H9 (cell line): ENCODE measurements at regions not wholly inside any gene's neighbourhood (a gene's known extent, or its start where the extent isn't known, plus 50 kb on each side); places are given as distances from the start of the nearest gene placed in this dataset.

Experiments used
- DNase-seq: peaks from one replicate; pipeline ENCODE4 v3.0.0-alpha.2; 2017
- H2AFZ ChIP-seq: one replicate; pipeline ENCODE4 v1.6.1; 2013; ENCODE audit warnings: mild to moderate bottlenecking, low read length, control low read depth, moderate library complexity
- H2AK5ac ChIP-seq: 2 replicates; pipeline ENCODE4 v1.6.1; 2013; ENCODE audit warnings: low read length, control low read depth, mixed read lengths; ENCODE audit not compliant: insufficient read length
- H2BK120ac ChIP-seq: one replicate; pipeline ENCODE4 v1.6.1; 2013; ENCODE audit warnings: low read depth, mild to moderate bottlenecking, low read length, control low read depth, inconsistent platforms; ENCODE audit not compliant: poor library complexity, severe bottlenecking
- H2BK12ac ChIP-seq: 2 replicates; pipeline ENCODE4 v1.6.1; 2013; ENCODE audit warnings: low read length, control low read depth, mixed read lengths, low read depth; ENCODE audit not compliant: insufficient read length
- H2BK15ac ChIP-seq: 2 replicates; pipeline ENCODE4 v1.6.1; 2013; ENCODE audit warnings: low read depth, low read length, control low read depth
- H2BK20ac ChIP-seq: one replicate; pipeline ENCODE4 v1.6.1; 2013; ENCODE audit warnings: low read depth, mild to moderate bottlenecking, low read length, control low read depth, inconsistent platforms; ENCODE audit not compliant: poor library complexity, severe bottlenecking
- H2BK5ac ChIP-seq: 2 replicates; pipeline ENCODE4 v1.6.1; 2013; ENCODE audit warnings: low read length, control low read depth, mixed read lengths; ENCODE audit not compliant: insufficient read length
- H3K14ac ChIP-seq: 2 replicates; pipeline ENCODE4 v1.6.1; 2013; ENCODE audit warnings: low read length, control low read depth; ENCODE audit not compliant: insufficient read depth
- H3K18ac ChIP-seq: 2 replicates; pipeline ENCODE4 v1.6.1; 2013; ENCODE audit warnings: low read depth, mild to moderate bottlenecking, mixed read lengths, low read length, control low read depth; ENCODE audit not compliant: insufficient read length
- H3K23ac ChIP-seq: 2 replicates; pipeline ENCODE4 v1.6.1; 2013; ENCODE audit warnings: low read length, control low read depth, mixed read lengths, low read depth; ENCODE audit not compliant: insufficient read length
- H3K23me2 ChIP-seq: 2 replicates; pipeline ENCODE4 v1.6.1; 2013; ENCODE audit warnings: low read depth, mild to moderate bottlenecking, mixed read lengths, low read length, control low read depth; ENCODE audit not compliant: insufficient read length, poor library complexity, severe bottlenecking
- H3K27ac ChIP-seq: 2 replicates; pipeline ENCODE4 v1.5.1; 2013; ENCODE audit warnings: low read length, control low read depth, mixed read lengths, low read depth; ENCODE audit not compliant: insufficient read length
- H3K27me3 ChIP-seq: 2 replicates; pipeline ENCODE4 v1.6.1; 2013; ENCODE audit warnings: low read length, control low read depth, inconsistent platforms; ENCODE audit not compliant: insufficient read depth
- H3K4ac ChIP-seq: 2 replicates; pipeline ENCODE4 v1.6.1; 2013; ENCODE audit warnings: low read depth, mild to moderate bottlenecking, control low read depth, inconsistent platforms, low read length, moderate library complexity
- H3K4me1 ChIP-seq: 2 replicates; pipeline ENCODE4 v1.6.1; 2013; ENCODE audit warnings: low read length, control low read depth, inconsistent platforms; ENCODE audit not compliant: insufficient read depth
- H3K4me2 ChIP-seq: 2 replicates; pipeline ENCODE4 v1.6.1; 2013; ENCODE audit warnings: low read length, control low read depth, mixed read lengths; ENCODE audit not compliant: insufficient read length, insufficient read depth
- H3K56ac ChIP-seq: 2 replicates; pipeline ENCODE4 v1.6.1; 2013; ENCODE audit warnings: low read depth, mild to moderate bottlenecking, mixed read lengths, low read length, control low read depth; ENCODE audit not compliant: insufficient read length
- H3K79me1 ChIP-seq: 2 replicates; pipeline ENCODE4 v1.6.1; 2013; ENCODE audit warnings: low read depth, mild to moderate bottlenecking, moderate library complexity, low read length, control low read depth, inconsistent platforms; ENCODE audit not compliant: insufficient read depth, poor library complexity, severe bottlenecking
- H3K79me2 ChIP-seq: 2 replicates; pipeline ENCODE4 v1.6.1; 2013; ENCODE audit warnings: low read length, control low read depth, inconsistent platforms; ENCODE audit not compliant: insufficient read depth
- H3K9ac ChIP-seq: 2 replicates; pipeline ENCODE4 v1.6.1; 2013; ENCODE audit warnings: low read length, control low read depth, mixed read lengths; ENCODE audit not compliant: insufficient read length; ENCODE audit errors: extremely low read depth
- H3K9me3 ChIP-seq: one replicate; pipeline ENCODE4 v1.6.1; 2013; ENCODE audit warnings: low read depth, low read length, inconsistent platforms; ENCODE audit not compliant: control insufficient read depth
- H3T11ph ChIP-seq: one replicate; pipeline ENCODE4 v1.6.1; 2013; ENCODE audit warnings: mild to moderate bottlenecking, low read length, control low read depth, inconsistent platforms
- H4K20me1 ChIP-seq: one replicate; pipeline ENCODE4 v1.6.1; 2013; ENCODE audit not compliant: control insufficient read depth, insufficient read length, insufficient read depth
- H4K5ac ChIP-seq: 2 replicates; pipeline ENCODE4 v1.6.1; 2013; ENCODE audit warnings: low read depth, mild to moderate bottlenecking, mixed read lengths, low read length, control low read depth; ENCODE audit not compliant: insufficient read length
- H4K8ac ChIP-seq: replicated peaks from 2 replicates; pipeline ENCODE4 v1.6.1; 2013; ENCODE audit warnings: low read length, control low read depth, mixed read lengths, low read depth; ENCODE audit not compliant: insufficient read length
- H4K91ac ChIP-seq: 2 replicates; pipeline ENCODE4 v1.6.1; 2013; ENCODE audit warnings: low read depth, mild to moderate bottlenecking, moderate library complexity, mixed read lengths, low read length, control low read depth; ENCODE audit not compliant: insufficient read length
- H3K27ac Mint-ChIP-seq, 3 experiments: 2 replicates in 2 of 3; 3 replicates in 1 of 3; pipeline ENCODE4 v1.8.0; 2020 to 2021; ENCODE audit warnings: mixed read lengths in 3 of 3, mild to moderate bottlenecking in 1 of 3, moderate library complexity in 1 of 3
- H3K27me3 Mint-ChIP-seq: 2 replicates; pipeline ENCODE4 v1.8.0; 2021; ENCODE audit warnings: low read depth, mild to moderate bottlenecking, moderate library complexity, mixed read lengths
- H3K36me3 Mint-ChIP-seq, 3 experiments: 2 replicates in 2 of 3; 3 replicates in 1 of 3; pipeline ENCODE4 v1.8.0; 2020 to 2021; ENCODE audit warnings: low read depth in 3 of 3, mixed read lengths in 3 of 3; ENCODE audit not compliant: insufficient read depth in 1 of 3
- H3K4me1 Mint-ChIP-seq, 2 experiments: 2 replicates each; pipeline ENCODE4 v1.8.0; 2020; ENCODE audit warnings: mixed read lengths in 2 of 2
- H3K4me3 Mint-ChIP-seq, 2 experiments: 2 replicates in 1 of 2; 3 replicates in 1 of 2; pipeline ENCODE4 v1.8.0; 2020 to 2021; ENCODE audit warnings: mild to moderate bottlenecking in 2 of 2, mixed read lengths in 2 of 2, moderate library complexity in 1 of 2
- H3K9me3 Mint-ChIP-seq, 2 experiments: 2 replicates in 1 of 2; 3 replicates in 1 of 2; pipeline ENCODE4 v1.8.0; 2020; ENCODE audit warnings: mild to moderate bottlenecking in 2 of 2, mixed read lengths in 2 of 2, moderate library complexity in 1 of 2
- WGBS: extraction: QIAGEN DNeasy Blood & Tissue Kit; methylation state at CpG from one replicate; pipeline ENCODE4 v1.1.7; 2013; ENCODE audit warnings: missing lambda C conversion rate, low lambda C conversion rate, mixed read lengths; ENCODE audit not compliant: insufficient read length; ENCODE audit errors: extremely low coverage; 5-methylcytosine and 5-hydroxymethylcytosine counted together
- TF ChIP-seq, protein P1 (sequence below): fragments of 200-600 bp; sonication (generic); conservative IDR thresholded peaks from 3 replicates; pipeline ENCODE4 v1.8.0; 2021; ENCODE audit warnings: antibody characterized with exemption, mild to moderate bottlenecking

DNA sequence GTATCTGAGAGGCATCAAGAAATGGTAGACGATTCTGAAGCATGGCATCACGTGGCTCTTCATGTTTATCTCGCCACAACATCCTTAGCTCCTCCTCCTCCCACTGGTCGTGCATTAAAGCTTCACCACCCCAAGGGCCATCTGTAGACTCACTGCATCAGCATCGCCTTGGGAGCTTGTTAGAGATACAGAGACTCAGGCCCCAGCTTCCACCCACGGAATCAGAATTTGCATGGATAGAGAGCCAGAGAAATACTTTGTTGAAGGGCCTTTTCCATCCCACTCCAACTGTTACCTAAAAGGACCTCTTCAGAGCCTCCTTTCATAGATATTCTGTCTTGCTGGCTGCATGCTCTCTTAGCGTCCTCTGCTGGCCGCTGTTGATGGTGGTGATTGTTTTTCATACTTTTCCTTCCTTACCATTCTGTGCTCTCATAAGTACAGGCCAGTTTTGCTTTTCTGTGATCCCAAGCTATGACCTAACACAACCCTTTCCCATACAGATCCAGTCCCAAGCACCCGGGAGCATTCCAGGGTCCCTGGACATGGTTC, 1049.4 kb upstream of the EEF2KMT start:
- Histone ChIP-seq H2AFZ (no peak overlapping the region), H3K4me1 (no peaks in the 10 kb centered on the region; the same call in 1 of the 2 replicates), H3K18ac (no peak overlapping the region), H2BK20ac (no peak overlapping the region), H4K5ac (no peak overlapping the region), H3K56ac (no peak overlapping the region), H3K27me3 (no peaks in the 10 kb centered on the region), H2AK5ac (no peak overlapping the region), H3K23me2 (no peaks in the 10 kb centered on the region), H4K91ac (no peak overlapping the region), H4K20me1 (no peaks in the 10 kb centered on the region), H3K23ac (no peak overlapping the region), H3K9me3 (no peaks in the 10 kb centered on the region), H3K27ac (no peak overlapping the region), H2BK12ac (no peak overlapping the region), H2BK15ac (no peak overlapping the region), H2BK120ac (no peak overlapping the region), H3T11ph (no peak overlapping the region), H3K4me2 (no peak overlapping the region), H3K14ac (no peak overlapping the region), H4K8ac (no peak overlapping the region), H3K79me2 (no peaks in the 10 kb centered on the region), H3K4ac (no peak overlapping the region), H2BK5ac (no peak overlapping the region), H3K9ac (no peak overlapping the region), H3K79me1 (no peaks in the 10 kb centered on the region)
- peak overlapping the region in 1 of 3 experiments; percentile 85; a peak in 2 of 7 replicates for H3K27ac Mint-ChIP-seq
- peaks cover 13 to 19% of the 10 kb centered on the region in 2 experiments for H3K4me1 Mint-ChIP-seq
- no peak overlapping the region for H3K4me3 Mint-ChIP-seq
- 0 out of 7 replicates have a peak, but pooled peaks cover 0 to 4% (median 0%) of the 10 kb centered on the region in 3 experiments for H3K36me3 Mint-ChIP-seq
- DNase-seq, result peak; percentile 62
- no peaks in the 10 kb centered on the region for H3K27me3 Mint-ChIP-seq
- TF ChIP-seq, protein P1, sequence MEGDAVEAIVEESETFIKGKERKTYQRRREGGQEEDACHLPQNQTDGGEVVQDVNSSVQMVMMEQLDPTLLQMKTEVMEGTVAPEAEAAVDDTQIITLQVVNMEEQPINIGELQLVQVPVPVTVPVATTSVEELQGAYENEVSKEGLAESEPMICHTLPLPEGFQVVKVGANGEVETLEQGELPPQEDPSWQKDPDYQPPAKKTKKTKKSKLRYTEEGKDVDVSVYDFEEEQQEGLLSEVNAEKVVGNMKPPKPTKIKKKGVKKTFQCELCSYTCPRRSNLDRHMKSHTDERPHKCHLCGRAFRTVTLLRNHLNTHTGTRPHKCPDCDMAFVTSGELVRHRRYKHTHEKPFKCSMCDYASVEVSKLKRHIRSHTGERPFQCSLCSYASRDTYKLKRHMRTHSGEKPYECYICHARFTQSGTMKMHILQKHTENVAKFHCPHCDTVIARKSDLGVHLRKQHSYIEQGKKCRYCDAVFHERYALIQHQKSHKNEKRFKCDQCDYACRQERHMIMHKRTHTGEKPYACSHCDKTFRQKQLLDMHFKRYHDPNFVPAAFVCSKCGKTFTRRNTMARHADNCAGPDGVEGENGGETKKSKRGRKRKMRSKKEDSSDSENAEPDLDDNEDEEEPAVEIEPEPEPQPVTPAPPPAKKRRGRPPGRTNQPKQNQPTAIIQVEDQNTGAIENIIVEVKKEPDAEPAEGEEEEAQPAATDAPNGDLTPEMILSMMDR, result peak; percentile 92
- H3K9me3 Mint-ChIP-seq, result peaks cover 0 to 3% of the 10 kb centered on the region in 2 experiments; a peak in 2 of 5 replicates
- no CpG with 5 or more reads among the region's 9 CpGs for WGBS
